Activated CD4-positive, alpha-beta T cell treated with anti-CD3 and anti-CD28 coated beads for 48 hours (primary cell): ENCODE measurements at regions not wholly inside any gene's neighbourhood (a gene's known extent, or its start where the extent isn't known, plus 50 kb on each side); places are given as distances from the start of the nearest gene placed in this dataset.
"Not testable (repeated sequence)": the region's sequence is repeated elsewhere in the genome, so short reads cannot be mapped to it uniquely, and the experiment has no call there.

ENCODE experiments used
- DNase-seq: peaks from one replicate; pipeline ENCODE4 v3.0.0-alpha.2; 2020

DNA sequence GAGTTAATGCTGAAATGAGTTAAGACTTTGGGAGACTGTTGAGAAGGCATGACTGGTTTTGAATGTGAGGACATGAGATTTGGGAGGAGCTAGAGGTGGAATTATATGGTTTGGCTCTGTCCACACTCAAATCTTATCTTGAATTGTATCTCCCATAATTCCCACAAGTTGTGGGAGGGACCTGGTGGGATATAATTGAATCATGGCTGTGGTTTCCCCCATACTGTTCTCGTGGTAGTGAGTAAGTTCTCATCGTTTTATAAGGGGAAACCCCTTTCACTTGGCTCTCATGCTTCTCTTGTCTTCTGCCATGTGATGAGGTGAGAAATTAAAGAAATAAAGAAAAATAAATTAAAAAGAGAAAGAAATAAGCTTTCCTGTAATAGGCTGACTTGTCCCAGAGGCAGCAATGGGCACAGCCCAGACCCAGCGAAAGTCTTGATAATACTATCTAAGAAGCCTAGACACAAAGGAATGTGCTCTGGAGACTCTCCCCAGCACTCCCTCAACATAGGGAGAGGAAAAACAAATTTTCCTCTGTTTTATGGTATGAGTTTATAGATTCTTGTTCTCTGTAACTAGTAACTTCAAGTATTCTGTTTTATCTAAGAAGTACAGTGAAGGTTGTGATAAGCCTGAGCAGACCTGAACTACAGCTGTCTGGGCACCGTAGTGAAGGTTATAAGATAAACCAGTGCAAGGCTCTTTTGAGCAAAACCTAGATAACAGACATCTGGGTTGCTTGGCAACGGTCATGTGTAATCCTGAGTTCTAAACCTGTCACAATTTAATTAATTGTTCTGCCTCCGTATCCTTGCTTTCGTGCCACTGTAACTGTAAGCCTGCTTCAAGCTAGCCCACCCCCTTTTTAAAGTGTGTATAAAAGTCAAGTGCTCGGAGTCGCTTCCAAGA lies 88.9 kb upstream of the ECI2 start:
- DNase-seq: no peak

DNA sequence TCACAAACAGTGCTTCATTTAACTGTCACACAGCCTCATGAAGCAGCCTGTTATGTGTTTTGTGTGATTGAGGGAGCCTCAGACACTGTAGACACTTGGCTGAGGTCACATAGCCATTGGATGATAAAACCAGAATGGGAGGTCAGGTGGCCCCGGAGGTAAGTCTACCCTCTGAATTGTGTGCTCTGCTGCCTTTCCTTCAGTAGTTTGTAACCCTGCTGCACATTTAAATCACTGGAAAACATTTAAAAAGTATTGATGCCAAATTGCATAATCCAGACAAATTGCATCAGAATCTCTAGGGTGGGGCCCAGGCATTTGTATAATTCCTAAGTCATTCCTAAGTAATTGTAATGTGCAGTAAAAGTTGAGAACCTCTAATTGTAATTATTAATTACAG lies 85.2 kb upstream of the ECI2 start:
- no peak for DNase-seq

DNA sequence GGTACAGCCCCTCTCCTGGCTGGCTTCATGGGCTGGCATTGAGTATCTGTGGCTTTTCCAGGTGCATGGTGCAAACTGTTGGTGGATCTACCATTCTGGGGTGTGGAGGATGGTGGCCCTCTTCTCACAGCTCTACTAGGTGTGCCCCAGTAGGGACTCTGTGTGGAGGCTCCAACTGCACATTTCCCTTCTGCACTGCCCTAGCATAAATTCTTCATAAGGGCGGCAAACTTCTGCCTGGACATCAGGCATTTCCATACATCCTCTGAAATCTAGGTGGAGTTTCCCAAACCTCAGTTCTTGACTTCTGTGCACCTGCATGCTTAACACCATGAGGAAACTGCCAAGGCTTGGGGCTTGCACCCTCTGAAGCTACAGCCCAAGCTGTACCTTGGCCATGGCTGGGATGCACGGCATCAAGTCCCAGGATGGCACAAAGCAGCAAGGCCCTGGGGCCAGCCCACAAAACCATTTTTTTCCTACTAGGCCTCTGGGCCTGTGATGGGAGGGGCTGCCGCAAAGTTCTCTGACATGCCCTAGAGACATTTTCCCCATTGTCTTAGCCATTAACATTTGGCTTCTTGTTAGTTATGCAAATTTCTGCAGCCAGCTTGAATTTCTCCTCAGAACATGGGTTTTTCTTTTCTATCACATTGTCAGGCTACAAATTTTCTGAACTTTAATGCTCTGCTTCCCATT lies 83.4 kb upstream of the ECI2 start:
- DNase-seq: not testable (repeated sequence)

DNA sequence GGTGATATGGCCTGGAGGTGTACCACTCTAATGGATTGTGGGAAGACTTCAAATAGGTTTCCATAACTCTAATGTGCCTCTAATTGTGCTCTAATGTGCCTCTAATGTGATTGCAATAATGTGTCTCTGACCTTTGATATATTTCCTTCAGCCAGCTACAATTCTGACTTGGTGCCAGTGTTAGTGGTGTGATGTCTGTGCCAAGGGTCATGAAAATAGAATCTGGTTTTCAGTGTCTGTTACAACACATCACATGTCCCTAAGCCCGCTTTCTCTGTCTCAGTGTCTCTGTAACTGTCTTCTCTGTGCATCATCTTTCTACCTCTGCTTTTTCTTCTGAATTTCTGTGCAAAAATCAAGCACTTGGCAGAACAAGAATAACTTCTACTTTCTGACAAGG lies 77.2 kb upstream of the ECI2 start:
- DNase-seq: no peak

DNA sequence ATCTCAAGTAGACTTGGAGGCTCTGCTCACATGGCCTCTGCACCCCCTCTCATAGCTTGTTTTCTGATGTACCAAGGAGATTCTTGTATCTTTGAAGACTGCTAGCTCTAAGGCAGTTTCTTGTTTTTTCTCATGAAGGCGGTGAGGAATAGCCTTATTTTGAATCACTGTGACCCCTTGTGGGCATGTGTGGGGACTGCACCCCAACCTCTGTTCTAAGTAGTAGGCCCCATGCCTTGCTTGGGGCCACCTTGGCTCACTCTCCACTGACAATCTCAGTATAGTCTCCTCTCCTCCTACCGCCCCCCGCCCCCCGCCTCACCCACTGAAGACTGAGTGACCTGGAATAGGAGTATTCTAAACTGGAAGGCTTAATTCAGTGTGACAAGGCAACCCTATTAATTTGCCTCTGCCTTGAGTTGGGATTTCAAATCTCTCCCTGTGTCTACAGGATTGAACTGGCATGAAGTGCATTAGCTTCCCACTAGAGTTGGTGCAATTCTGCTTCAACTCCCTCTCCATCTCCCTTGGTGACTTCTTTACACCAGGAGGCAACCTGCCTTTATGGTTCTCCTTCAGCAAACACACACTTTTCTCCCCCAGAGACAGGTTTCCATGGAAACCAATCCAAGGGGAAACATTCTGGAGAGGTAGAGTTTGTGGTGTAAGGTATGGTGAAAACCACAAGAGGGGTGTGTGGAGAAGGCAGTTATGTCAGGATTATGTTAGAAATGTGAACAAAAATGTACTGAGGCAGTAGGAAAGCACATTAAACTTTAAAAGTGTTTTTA lies 75.4 kb upstream of the ECI2 start:
- peak; percentile 82 for DNase-seq

DNA sequence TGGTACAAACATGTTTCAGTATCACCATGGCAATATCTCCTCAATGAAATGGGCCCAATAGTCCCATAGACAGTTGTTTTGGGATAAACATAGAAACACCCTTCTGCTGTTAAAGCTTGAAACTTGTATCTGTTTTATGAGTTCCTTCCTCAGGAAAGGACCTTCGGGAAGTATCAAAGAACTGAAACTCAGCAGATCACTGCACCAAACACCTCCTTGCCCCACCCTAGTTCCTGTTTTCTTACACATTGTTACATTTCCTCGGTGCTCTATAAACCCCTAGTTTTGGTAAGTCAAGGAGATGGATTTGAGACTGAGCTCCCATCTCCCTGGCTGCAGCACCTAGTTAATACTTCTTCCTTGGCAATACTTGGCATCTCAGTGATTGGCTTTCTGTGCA lies 73.8 kb upstream of the ECI2 start:
- no peak for DNase-seq

DNA sequence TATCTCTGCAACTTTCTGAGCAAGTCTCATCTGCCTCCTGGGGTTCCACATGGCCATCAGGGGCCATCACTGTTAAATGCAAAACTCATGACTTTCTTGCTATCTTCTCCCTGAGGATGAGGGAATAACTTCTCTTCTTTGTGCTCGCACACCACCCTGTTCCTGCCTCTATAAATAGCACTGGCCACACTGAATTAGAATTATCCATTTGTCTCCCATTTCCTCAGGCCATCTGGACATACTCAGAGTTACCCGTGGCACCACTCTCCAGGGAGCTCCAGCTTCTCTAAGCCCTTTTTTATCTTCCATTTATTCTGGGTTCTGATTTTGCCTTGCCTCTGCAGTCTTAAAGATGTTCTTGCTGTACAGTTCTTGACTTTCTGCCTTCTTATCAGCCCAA lies 72.8 kb upstream of the ECI2 start:
- no peak for DNase-seq

DNA sequence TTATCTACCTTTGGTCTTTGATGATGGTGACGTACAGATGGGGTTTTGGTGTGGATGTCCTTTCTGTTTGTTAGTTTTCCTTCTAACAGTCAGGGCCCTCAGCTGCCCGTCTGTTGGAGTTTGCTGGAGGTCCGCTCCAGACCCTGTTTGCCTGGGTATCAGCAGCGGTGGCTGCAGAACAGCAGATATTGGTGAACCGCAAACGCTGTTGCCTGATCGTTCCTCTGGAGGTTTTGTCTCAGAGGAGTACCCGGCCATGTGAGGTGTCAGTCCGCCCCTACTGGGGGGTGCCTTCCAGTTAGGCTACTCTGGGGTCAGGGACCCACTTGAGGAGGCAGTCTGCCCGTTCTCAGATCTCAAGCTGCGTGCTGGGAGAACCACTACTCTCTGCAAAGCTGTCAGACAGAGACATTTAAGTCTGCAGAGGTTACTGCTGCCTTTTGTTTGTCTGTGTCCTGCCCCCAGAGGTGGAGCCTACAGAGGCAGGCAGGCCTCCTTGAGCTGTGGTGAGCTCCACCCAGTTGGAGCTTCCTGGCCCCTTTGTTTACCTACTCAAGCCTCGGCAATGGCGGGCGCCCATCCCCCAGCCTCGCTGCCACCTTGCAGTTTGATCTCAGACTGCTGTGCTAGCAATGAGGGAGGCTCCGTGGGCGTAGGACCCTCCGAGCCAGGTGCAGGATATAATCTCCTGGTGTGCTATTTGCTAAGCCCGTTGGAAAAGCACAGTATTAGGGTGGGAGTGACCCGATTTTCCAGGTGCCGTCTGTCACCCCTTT lies 68.5 kb upstream of the ECI2 start:
- DNase-seq: not testable (repeated sequence)

DNA sequence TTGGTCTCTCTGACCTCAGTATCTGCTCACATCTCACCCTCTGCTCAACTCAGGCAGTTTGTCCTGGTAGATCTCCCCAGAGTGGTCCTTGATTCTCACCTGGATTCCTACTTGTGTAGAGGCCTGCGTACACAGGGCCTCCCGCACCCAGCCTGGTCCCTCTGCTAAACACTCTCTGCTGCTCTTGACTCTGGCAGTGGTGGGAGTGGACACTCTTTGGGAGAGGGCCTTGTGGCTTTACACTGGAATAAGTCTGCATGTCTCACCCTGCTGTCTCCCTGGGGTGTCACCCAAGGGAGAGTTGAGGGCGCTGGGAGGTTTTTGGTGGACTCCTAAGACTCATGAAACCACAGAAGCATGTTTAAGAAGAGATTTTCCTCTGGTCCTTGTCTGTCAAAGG lies 57.3 kb upstream of the ECI2 start:
- no peak for DNase-seq

DNA sequence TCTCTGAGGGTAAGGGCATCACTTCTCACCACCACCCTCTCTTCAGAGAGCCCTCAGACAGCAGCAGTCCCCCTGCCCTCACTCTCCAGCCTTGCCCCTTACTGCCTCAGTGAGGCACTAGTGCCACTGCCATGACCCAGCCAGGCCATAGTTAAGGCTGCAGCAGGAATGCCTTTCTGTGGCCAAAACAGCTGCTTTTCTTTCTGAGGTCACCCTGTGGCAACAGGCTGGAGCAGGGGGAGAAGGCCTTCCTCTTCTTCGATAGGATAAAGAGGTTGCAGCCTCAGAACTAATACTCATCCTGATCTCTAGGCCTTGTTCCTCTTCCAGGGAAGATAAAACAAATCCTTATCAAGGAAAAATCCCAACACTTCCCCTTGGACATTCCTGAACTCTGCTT lies 56.8 kb upstream of the ECI2 start:
- no peak for DNase-seq

DNA sequence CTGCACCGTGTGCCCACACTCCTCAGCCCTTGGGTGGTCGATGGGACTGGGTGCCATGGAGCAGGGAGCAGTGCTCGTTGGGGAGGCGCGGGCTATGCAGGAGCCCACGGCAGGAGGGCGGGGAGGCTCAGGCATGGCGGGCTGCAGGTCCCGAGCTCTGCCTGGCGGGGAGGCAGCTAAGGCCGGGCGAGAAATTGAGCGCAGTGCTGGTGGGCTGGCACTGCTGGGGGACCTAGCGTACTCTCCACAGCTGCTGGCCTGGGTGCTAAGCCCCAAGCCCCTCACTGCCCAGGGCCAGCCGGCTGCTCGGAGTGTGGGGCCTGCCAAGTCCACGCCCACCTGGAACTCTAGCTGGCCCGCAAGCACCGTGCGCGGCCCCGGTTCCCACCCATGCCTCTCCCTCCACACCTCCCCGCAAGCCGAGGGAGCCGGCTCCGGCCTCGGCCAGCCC lies 55.9 kb upstream of the ECI2 start:
- no peak for DNase-seq

DNA sequence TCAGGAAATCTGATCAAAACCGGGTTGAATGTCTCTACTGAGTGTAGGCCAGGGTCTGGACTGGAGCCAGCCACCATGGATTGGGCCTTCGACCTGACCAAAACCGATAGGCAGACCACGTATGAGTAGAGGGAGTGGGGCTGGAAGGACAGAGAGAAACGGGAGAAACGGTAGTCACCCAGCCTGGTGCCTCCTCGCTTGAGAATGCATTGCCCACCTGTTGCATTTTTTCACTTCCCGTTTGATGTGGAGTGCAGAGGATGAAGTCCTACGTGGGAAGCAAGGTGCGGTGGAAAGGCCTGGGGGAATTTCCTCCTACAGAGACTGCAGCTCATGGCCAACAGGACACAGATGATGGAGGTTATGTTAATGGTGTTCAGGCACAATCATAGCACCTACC lies 53.9 kb upstream of the ECI2 start:
- DNase-seq: no peak

DNA sequence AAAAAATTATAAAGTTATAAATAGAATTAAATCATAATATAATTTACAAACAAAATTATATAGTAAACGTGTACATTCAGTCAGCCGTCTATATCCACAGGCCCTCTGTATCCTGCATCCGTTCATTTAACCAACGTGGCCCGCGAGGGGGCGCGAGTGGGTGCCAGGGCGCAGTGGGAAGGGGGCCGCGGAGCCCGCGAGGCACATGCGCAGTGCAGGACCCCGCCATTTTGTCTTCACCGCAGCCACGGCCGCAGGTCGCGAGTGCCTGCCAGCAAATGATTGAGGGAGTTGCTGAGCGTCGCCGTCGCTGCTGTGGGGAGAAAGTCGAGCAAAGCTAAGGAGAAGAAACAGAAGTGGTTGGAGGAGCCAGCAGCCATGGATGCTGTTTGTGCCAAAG lies 53.4 kb upstream of the ECI2 start:
- no peak for DNase-seq

DNA sequence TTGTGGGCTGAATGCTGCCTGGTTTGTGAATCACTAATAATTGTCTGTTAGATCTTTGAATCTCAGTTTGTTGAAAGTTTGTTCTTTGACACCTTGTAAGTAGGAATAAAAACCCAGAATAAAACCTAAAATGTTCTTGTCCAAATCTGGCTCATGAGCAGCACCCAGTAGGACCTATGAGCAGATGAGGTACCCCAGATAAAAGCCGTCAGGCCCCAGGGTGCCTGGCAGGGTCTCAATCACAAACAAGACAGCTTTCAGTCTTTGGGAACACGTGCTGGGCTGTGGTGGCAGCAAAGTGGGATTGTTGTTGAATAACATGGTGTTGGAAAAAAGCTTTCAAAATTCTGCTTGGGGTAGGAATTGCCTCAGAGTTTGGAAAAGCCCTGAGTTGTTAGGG lies 52.1 kb upstream of the ECI2 start:
- no peak for DNase-seq

DNA sequence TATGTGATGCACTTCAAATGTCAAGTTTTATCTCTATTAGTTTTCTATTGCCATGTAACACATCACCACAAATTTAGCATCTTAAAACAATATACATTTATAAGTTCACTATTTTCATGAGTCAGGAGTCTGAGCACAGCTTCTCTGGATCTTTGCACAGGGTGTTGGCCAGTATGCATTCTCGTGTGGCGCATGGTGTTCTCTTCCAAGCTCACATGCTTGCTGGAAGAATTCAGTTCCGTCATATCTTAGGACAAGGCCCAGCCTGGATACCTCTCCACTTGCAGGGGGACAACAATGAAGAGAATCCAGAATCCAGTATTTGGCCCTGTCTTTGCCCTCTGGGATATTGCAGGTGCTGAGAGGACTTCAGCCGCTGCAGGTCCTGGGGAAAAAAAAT lies 51.0 kb upstream of the ECI2 start:
- no peak for DNase-seq

DNA sequence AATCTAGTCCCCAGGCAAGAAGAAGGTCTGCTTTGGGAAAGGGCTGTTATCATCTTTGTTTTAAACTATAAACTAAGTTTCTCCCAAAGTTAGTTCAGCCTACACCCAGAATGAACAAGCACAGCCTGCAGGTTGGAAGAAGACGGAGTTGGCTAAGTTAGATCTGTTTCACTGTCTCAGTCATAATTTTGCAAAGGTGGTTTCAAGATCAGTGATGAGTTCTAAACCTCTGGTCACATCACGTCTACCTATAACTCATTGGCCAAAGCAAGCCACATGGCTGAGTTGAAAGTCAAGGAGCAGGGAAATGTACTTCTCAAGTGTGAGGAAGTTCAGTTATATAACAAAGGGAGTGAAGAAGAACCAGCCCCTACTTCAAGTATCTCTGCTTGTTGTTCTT lies 50.5 kb upstream of the ECI2 start:
- DNase-seq: peak; percentile 12

DNA sequence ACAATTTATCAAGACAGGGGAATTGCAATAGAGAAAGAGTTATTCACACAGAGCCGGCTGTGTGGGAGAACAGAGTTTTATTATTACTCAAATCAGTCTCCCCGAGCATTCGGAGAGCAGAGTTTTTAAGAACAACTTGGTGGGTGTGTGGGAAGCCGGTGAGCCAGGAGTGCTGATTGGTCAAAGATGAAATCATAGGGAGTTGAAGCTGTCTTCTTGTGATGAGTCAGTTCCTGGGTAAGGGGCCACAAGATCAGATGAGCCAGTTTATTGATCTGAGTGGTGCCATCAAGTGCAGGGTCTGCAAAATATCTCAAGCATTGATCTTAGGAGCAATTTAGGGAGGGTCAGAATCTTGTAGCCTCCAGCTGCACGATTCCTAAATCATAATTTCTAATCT lies 50.0 kb upstream of the ECI2 start:
- peak; percentile 74 for DNase-seq
